Activated T-cell treated with anti-CD3 and anti-CD28 coated beads for 4 hours (primary cell): ENCODE measurements at regions not wholly inside any gene's neighbourhood (a gene's known extent, or its start where the extent isn't known, plus 50 kb on each side); places are given as distances from the start of the nearest gene placed in this dataset.
"Not testable (repeated sequence)": the region's sequence is repeated elsewhere in the genome, so short reads cannot be mapped to it uniquely, and the experiment has no call there.

Experiments
- DNase-seq: peaks from one replicate; pipeline ENCODE4 v3.0.0-alpha.2; 2020

DNA sequence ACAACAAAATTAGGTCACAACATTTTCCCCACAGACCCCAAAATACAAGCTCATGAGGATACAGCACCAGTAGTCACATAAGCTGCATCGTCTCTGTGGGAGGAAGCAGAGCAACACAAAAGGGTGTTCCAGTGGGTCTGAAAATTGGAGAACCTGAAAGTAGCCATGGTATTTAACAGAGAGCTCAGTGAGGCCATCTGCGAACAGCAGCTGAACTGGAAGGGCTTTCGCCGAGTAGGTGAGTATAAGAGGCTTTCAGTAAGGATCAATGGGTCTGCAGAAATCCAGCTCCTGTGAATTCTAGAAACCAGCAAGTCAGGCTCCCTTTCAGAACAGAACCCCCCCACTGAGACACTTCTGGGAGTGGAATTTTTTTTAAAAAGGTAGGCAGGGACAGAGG lies 120.0 kb upstream of the RREB1 start:
- DNase-seq, result no peak

DNA sequence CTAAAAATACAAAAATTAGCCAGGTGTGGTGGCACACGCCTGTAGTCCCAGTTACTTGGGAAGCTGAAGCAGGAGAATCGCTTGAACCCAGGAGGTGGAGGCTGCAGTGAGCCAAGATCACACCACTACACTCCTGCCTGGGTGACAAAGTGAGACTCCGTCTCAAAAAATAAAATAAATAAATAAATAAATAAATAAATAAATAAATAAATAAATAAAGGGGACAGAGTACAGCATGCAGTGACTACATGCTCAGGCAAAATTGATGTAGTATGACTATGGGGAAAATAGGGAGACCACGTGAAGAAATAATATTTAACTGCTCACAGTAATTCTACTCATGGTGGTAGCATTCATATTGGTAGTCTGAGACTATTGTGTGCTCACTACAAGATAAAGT lies 117.7 kb upstream of the RREB1 start:
- not testable (repeated sequence) for DNase-seq

DNA sequence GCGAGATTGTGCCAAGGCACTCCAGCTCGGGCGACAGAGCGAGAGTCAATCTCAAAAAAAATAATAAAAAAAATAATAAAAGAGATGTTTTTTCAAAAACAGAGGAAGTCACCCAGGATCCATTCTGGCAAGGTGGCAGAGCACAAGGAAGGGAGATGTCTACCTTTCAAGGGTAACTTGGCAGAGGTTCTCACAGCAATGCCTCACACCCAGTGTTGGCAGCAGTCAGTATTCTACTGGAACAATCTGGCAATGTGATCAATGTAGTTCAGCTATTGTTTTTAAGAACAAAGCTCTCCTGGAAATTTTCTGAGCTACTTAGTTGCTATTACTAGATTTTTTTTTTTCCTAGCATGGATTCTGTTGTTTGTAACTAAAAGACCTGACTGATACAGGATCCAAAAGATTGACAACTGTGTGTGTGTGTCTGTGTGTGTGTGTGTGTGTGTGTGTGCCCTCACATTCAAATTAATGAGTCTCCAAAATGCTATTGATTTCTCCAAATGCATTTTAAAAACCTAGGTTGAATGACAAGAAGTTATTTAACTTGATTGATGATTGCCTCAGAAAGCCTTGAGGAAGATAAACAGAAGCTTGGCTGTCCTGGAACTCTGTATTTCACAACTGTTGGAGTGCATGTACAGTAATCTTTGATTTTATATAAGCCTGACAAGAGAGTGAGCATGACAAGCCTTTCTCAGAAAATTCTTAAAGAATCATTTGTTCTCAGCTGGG lies 114.1 kb upstream of the RREB1 start:
- no peak for DNase-seq

DNA sequence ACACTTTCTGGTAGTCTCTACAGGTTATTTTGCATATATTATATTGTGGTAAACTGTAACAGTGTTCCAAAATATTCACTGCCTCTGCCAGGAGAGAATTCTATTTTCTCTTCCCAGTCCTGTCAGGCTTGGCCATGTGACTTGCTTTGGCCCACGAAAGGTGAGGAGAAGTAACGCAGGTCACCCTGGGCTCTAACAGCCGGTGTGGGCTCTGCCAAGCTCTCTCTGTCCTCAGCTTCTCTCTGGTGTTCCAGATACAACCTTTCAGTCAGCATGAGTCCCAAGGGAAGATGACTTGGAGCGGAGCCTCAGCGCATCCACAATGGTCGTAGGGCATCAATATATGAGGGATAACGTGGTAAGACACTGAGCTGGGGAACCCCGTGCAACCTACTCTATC lies 113.0 kb upstream of the RREB1 start:
- no peak for DNase-seq

DNA sequence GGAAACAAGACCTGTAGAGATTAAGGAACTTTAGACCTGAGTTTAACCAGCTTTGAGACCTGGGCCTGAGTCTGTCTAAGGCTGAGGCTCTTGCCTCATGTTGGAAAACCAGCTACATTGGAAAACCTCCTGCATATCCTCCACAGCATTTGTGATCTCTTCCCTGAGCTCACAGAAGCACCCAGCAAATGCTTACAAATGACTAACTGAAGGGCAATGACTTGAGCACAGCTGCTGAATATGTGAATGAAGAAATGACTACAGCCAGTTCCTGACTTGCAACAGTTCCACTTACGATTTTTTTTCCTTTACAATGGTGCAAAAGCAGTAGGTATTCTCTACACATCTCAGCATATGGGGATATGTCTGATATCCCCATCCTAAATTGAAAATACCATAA lies 112.4 kb upstream of the RREB1 start:
- no peak for DNase-seq

DNA sequence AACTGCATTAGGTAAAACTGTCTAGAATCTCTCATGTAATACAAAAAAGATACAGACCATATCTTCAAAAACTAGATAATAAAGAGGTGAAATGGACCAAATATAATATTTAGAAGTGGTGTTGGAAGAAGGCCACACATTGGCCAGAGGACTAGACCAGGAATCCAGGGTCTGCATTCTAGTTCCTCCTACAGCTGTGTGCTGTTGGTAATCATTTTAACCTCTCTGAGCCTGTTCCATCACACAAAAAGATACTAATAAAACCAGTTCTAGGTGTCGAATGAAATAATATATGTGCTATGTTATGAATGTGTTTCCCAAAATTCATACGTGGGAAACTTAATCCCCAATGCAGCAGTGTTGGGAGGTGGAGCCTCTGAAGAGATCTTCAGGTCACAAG lies 111.6 kb upstream of the RREB1 start:
- no peak for DNase-seq

DNA sequence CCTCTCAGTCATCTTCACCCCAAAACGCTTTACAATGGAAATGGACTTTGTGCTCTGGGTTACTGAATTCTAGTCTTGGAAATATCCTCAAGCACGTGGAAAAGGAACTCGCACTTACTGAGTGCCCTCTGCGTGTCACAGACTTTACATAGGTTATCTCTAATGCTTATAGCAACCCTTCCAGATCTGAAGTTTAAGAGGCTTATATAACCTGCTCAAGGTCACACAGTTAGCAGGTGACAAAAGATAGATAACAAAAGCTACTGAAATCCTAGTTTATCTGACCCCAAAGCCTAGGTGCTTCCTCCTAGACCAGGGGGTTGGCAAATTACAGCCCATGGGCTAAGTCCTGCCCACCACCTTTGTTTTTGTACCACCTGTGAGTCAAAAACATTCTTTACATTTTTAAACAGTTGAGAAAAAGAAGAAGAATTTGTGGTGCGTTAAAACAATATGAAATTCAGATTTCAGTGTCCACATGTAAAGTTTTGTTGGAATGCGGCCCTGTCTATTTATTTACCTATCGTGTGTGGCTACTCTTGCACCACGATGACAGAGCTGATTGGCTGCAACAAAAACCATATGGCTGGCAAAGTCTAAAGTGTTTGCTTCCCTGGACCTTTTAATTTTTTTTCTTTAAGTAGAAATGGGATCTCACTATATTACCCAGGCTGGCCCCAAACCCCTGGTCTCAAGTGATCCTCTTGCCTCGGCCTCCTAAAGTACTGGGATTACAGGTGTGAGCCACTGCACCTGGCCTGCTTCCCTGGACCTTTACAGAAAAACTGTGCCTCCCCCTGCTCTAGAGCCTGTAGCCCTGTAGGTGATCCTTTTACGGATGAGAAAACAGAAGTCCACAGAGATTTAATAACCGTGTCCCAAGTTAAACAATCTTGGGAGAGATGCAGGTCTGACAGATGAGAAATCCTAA lies 110.2 kb upstream of the RREB1 start:
- DNase-seq, result no peak

DNA sequence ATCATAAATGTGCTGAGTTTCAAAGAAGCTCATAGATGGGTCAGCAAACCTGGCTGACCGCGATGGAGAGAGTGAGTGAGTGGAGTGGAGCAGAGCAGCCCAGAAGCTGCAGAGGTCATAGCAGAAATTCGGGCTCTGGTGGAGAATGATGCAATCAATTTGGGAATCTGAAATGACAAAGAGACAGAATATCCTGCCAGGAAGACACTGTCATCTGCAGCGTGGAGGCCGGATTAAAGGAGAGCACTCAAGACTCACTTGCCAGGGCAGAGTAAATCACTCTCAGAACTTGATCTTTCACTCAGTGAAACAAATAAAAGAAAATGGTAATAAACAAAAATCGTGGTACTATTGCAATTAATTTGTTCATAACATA lies 109.6 kb upstream of the RREB1 start:
- no peak for DNase-seq

DNA sequence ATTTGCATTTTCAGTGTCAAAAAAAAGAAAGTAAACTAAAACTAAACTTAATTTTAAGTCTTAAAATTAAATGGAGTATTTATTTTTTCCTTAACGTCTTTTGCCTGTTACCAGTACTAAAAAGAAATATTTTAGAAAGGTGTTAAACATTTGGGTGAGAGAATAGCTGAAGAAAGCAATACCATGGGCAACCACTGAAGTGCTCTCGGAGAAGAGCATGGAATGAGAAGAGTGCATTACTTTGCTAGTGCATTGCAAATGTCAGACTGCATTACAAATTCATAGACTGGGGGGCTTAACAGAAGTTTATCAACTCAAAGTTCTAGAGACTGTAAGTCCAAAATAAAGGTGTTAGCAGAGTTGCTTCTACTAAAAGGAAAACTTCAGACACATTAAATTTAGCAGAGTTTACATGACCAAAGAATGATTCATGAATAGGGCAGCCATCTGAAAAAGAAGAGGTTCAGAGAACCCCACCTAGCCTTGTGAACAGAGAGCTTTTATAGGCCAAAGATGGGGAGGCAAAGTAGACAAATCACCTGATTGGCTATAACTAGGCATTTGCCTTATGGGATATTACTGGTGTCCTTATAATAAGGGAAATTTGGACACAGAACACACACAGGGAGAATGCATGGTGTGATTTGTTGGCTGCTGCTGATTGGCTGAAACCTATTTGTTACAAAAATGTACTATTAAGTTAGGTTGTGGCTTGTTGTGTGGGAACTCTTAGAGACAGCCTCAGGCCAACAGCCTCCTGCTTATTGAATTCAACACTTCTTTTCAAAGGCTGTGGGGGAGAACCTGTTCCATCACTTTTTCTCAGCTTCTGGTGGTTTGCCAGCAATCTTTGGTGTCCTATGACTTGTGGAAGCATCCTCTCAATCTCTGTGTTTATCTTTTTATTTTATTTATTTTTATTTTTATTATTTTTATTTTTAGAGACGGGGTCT lies 106.7 kb upstream of the RREB1 start:
- no peak for DNase-seq

DNA sequence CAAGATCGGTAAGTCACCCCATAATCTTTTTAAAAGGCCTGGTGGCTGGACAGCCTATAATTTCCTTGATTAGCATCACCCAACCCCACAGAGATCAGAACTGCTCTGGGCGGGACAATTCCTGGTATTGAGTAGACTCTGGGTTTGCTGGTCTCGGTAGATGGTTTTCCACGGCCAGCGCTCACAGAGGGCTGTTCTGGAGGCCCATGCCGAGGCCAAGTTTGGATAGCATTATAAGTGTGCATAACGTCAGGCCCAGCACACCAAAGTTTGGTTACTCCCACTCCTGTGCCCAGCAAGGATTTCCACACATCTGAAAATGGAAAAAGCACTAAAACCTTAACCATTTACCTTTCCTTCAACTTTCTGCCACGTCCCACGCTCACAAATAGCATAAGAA lies 104.7 kb upstream of the RREB1 start:
- DNase-seq, result no peak

DNA sequence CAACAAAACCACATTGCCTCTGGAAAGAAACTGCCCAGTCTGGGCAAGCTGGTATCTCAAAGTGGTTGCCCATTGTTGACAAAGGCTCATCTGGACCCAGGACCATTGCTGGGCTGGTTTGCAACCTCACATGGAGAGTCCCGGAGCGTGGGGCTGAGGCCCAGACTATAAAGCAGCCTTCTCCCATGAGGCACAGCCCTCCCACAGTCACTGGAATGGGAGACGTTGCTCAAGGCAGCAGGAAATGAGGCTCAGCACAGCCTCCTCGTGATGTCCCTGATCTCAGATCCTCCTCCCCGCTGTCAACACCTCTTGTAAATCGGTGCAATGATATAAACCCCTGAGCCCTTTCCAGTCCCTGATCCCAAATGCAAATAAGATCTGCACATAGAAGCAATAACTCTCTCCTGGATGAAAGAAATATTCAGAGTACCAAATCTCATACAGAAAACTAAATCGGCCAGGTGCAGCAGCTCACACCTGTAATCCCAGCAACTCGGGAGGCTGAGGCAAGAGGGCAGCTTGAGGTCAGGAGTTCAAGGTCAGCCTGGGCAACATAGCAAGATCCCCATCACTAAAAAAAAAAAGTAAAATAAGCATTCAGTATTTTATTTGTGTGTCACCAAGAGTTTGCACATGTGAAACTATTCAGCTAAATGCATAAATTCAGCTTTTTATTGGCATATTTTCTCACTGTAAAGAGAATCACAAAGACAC lies 103.0 kb upstream of the RREB1 start:
- no peak for DNase-seq

DNA sequence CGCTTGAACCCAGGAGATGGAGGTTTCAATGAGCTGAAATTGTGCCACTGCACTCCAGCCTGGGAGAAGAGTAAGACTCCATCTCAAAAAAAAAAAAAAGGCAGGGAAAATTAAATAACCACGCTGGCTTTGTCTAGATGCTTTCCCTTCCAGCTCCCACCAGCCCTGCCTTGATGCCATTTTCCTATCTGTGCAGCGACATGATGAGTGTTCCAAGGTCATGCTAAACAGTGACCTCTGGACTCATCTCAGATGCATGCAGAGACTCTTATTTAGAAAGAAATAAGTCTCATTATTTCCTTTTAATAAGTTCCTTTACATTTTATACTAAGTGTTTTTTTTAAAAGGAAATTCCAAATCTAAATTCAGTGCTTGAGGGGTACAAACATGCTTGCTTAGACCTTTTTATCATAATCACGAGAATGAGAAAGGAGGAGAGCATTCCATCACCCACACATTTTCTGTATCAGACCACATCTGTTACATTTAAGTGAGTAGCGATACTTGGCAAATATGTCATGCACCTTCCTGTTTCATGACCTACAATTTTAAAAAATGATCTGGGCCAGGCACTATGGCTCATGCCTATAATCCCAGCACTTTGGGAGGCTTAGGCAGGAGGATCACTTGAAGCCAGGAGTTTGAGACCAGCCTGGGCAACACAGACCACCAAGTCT lies 101.1 kb upstream of the RREB1 start:
- DNase-seq, result no peak

DNA sequence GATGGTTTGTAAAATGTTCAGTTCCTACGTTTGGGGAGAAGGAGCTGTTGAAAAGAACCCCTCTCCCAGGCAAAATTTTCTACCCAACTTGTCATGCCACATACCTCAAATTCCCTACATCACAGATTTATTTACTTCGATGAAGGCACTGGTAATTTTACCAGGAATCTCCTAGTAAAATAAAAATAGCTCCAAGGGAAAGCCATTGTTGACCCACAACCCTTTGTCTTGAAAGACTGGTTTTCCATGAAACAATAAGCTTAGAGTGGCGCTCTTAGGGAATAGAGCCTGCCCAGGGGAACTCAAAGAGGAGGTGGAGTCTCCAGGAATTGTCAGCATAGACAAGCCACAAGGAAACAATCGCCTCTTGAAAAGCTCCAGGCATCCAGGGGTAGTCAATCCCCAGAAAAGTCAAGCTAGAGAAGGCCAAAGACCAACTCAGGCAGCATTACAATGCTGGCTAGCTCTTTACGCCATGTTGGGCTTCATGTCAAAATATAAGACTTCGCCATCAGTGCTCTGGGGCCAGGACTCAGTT lies 99.2 kb upstream of the RREB1 start:
- DNase-seq, result no peak

DNA sequence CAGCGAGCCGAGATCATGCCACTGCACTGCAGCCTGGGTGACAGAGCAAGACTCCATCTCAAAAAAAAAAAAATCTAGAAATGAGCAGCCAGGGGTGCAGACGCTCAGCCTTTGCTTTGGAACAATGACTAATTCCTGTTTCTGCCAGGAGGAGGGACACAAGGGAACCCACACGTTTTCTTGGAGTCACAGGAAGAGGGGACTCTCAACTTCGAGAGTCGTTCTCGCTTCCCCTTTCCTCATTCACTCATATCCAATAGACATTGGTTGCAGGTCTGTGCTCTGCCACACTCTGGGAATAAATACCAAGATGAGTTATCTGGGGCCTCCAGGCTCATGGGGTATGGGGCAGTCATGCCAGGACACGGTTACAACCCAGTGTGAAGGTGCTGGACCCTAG lies 91.5 kb upstream of the RREB1 start:
- no peak for DNase-seq

DNA sequence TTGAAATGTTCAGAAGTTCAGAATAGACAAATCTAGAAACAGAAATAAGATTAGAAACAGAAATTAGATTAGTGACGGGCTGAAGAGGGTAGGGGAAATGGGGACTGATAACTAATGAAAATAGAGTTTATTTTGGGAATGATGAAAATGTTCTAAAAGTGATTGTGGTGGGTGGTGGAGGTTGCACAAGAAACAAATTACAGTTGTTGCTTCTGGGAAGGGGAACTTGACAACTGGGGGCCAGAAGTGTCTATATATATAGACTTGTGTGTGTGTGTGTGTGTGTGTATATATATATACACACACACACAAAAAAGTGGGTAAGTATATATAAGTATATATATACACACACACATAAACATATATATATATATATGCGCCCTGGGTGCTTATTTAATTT lies 86.5 kb upstream of the RREB1 start:
- no peak for DNase-seq

DNA sequence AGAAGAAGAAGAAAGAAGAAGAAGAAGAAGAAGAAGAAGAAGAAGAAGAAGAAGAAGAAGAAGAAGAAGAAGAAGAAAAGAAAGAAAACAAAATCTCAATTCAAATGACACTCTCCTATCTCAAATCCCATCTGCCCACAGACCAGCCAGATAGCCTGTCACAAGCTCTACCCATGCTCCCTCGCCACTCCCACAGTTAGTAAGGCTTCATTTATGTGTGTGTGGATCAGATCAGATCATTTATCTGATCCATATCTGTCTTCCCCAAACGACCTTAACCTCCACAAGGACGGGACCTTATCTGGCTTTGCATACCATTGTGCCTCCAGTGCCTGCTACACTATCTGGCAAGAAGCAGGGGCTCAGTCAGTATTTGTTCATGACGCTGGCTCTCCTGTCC lies 81.9 kb upstream of the RREB1 start:
- DNase-seq, result no peak

DNA sequence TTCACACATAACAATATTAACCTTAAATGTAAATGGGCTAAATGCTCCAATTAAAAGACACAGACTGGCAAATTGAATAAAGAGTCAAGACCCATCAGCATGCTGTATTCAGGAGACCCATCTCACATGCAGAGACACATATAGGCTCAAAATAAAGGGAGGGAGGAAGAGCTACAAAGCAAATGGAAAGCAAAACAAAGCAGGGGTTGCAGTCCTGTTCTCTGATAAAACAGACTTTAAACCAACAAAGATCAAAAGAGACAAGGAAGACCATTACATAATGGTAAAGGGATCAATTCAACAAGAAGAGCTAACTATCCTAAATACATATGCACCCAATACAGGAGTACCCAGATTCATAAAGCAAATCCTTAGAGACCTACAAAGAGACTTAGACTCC lies 78.8 kb upstream of the RREB1 start:
- DNase-seq, result not testable (repeated sequence)

DNA sequence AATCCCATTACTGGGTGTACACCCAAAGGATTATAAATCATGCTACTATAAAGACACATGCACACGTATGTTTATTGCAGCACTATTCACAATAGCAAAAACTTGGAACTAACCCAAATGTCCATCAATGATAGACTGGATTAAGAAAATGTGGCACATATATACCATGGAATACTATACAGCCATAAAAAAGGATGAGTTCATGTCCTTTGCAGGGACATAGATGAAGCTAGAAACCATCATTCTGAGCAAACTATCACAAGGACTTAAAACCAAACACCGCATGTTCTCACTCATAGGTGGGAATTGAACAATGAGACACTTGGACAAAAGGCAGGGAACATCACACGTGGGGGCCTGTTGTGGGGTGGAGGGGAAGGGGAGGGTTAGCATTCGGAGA lies 76.8 kb upstream of the RREB1 start:
- DNase-seq, result not testable (repeated sequence)

DNA sequence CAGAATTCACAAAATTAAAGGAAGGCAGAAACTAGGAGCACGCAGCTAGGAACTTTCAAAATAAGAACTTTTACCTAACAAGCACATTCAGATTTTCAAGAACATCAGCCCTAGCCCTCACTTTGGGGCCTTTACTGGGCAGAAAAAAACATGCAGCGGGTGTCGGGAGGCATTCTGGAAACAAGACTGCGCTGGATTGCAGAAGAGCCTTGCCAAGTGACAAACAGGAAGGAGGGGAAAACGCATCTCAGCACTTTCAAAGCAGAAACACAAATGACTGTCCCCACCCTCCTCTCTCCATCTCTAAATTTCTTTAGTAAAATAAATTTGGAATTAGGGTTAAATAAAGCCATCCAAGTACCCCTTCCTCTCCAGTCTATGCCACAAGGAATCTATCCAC lies 74.6 kb upstream of the RREB1 start:
- DNase-seq, result no peak

DNA sequence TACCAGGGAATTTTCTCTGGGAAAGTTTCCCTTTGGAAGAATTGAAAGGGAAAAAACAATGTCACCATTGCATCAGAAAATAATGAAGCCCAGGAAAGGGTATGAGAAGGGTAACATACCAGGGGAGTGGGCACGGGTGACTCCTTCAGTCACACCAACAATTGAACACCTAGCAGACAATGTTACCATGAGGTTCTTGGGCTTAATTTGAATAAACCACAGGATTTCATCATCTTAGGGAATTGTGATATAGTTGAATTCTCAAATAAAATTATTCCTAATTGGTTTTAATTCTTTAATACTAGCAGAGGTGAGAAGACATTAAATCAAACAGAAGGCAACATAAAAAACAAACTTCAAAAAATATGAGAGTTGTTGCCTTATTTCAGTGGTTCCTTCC lies 73.7 kb upstream of the RREB1 start:
- no peak for DNase-seq

DNA sequence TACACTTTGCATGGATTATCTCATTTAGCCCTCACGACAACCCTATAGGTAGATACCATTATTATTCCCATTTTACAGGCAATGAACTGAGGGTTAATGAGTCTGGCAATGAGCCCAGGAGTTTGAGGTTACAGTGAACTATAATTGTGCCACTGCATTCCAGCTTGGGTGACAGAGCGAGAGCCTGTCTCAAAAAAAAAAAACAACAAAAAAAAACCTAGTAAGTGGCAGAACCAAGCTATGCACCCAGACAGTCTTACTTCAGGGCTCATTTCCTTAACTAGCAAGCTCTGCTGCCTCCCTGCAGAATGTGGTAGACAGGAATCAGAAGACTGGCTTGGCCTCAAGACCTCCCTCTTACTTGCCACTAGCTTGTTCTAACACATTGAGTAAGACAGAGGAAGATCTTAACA lies 71.9 kb upstream of the RREB1 start:
- no peak for DNase-seq
